ENCODE measurements at regions not wholly inside any gene's neighbourhood (a gene's known extent, or its start where the extent isn't known, plus 50 kb on each side); places are given as distances from the start of the nearest gene placed in this dataset.

DNA sequence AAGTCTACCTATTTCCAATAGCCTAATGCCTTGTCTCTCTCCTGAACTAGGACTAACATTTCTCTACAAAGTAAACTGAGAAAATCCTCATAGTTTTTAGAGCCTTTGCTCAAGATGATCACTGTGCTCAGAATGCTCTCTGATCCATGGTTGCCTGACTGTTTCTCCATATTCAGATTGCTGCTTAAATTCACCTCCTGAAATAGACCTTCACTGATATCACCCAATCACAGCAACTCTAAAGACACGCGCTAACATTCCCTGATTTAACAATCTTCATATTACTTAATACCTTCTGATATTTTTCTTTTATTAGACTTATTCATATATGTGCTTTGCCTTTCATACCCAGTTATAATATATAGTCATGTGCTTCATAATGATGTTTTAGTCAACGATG, 148.9 kb upstream of the SP4 start:
- no peaks in the 10 kb centered on the region for H3K9me3 ChIP-seq (ENCODE audit: control insufficient read depth, insufficient read depth, low read depth, low read length)
- TF ChIP-seq YY1 (tag by site-specific recombination; IDR thresholded peaks at IDR 0.05) (no peak), SALL2 (tag by site-specific recombination; IDR thresholded peaks at IDR 0.05; ENCODE audit: borderline replicate concordance) (no peak), ZNF596 (tag by site-specific recombination; IDR thresholded peaks at IDR 0.05) (no peak), ZNF513 (tag by site-specific recombination; IDR thresholded peaks at IDR 0.05) (no peak), SP3 (tag by site-specific recombination; IDR thresholded peaks at IDR 0.05) (no peak), GLIS1 (tag by site-specific recombination; IDR thresholded peaks at IDR 0.05) (no peak), REST (tag by site-specific recombination; IDR thresholded peaks at IDR 0.05) (no peak), ZNF785 (tag by site-specific recombination; IDR thresholded peaks at IDR 0.05) (no peak), ZNF324 (tag by site-specific recombination; IDR thresholded peaks at IDR 0.05) (no peak), ZNF488 (tag by site-specific recombination; IDR thresholded peaks at IDR 0.05) (no peak), ZFP37 (tag by site-specific recombination; IDR thresholded peaks at IDR 0.05) (no peak), TSHZ1 (tag by site-specific recombination; IDR thresholded peaks at IDR 0.05; ENCODE audit: borderline replicate concordance) (no peak), ZSCAN16 (tag by site-specific recombination; IDR thresholded peaks at IDR 0.05) (no peak)
- TF ChIP-seq, protein P1, sequence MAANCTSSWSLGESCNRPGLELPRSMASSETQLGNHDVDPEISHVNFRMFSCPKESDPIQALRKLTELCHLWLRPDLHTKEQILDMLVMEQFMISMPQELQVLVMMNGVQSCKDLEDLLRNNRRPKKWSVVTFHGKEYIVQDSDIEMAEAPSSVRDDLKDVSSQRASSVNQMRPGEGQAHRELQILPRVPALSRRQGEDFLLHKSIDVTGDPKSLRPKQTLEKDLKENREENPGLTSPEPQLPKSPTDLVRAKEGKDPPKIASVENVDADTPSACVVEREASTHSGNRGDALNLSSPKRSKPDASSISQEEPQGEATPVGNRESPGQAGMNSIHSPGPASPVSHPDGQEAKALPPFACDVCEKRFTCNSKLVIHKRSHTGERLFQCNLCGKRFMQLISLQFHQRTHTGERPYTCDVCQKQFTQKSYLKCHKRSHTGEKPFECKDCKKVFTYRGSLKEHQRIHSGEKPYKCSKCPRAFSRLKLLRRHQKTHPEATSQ (tag by site-specific recombination; IDR thresholded peaks at IDR 0.05), result no peak
- TF ChIP-seq, protein P2, sequence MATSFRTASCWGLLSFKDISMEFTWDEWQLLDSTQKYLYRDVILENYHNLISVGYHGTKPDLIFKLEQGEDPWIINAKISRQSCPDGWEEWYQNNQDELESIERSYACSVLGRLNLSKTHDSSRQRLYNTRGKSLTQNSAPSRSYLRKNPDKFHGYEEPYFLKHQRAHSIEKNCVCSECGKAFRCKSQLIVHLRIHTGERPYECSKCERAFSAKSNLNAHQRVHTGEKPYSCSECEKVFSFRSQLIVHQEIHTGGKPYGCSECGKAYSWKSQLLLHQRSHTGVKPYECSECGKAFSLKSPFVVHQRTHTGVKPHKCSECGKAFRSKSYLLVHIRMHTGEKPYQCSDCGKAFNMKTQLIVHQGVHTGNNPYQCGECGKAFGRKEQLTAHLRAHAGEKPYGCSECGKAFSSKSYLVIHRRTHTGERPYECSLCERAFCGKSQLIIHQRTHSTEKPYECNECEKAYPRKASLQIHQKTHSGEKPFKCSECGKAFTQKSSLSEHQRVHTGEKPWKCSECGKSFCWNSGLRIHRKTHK (tag by site-specific recombination; IDR thresholded peaks at IDR 0.05), result no peak
- TF ChIP-seq, protein P3, sequence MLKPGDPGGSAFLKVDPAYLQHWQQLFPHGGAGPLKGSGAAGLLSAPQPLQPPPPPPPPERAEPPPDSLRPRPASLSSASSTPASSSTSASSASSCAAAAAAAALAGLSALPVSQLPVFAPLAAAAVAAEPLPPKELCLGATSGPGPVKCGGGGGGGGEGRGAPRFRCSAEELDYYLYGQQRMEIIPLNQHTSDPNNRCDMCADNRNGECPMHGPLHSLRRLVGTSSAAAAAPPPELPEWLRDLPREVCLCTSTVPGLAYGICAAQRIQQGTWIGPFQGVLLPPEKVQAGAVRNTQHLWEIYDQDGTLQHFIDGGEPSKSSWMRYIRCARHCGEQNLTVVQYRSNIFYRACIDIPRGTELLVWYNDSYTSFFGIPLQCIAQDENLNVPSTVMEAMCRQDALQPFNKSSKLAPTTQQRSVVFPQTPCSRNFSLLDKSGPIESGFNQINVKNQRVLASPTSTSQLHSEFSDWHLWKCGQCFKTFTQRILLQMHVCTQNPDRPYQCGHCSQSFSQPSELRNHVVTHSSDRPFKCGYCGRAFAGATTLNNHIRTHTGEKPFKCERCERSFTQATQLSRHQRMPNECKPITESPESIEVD (tag by site-specific recombination; IDR thresholded peaks at IDR 0.05), result no peak
- TF ChIP-seq, protein P4, sequence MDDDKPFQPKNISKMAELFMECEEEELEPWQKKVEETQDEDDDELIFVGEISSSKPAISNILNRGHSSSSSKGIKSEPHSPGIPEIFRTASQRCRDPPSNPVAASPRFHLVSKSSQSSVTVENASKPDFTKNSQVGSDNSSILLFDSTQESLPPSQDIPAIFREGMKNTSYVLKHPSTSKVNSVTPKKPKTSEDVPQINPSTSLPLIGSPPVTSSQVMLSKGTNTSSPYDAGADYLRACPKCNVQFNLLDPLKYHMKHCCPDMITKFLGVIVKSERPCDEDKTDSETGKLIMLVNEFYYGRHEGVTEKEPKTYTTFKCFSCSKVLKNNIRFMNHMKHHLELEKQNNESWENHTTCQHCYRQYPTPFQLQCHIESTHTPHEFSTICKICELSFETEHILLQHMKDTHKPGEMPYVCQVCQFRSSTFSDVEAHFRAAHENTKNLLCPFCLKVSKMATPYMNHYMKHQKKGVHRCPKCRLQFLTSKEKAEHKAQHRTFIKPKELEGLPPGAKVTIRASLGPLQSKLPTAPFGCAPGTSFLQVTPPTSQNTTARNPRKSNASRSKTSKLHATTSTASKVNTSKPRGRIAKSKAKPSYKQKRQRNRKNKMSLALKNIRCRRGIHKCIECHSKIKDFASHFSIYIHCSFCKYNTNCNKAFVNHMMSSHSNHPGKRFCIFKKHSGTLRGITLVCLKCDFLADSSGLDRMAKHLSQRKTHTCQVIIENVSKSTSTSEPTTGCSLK (tag by site-specific recombination; IDR thresholded peaks at IDR 0.05), result no peak
- ChIA-PET POLR2A (no interaction called here), CTCF (no interaction called here)
- no peaks in the 10 kb centered on the region for H3K36me3 ChIP-seq (ENCODE audit: control insufficient read depth in 2 of 2, insufficient read depth in 1 of 2, low read length in 2 of 2)
- no peaks in the 10 kb centered on the region for H3K4me1 ChIP-seq (ENCODE audit: control insufficient read depth, insufficient read depth, low read length)
- H3K4me3 ChIP-seq (ENCODE audit: low read depth, low read length), result no peak overlapping the region
- H3K27ac ChIP-seq (ENCODE audit: extremely low read depth, low read depth, low read length), result no peak overlapping the region

All from HEK293 (cell line).